T follicular helper cell (primary cell): ENCODE measurements at regions not wholly inside any gene's neighbourhood (a gene's known extent, or its start where the extent isn't known, plus 50 kb on each side); places are given as distances from the start of the nearest gene placed in this dataset.

Source experiments
- DNase-seq: peaks from one replicate; pipeline ENCODE4 v3.0.0-alpha.2; 2020; ENCODE audit warnings: low read depth

- no peak for DNase-seq
These were observed 139.8 kb upstream of the HNMT start for GRCh38 chr2:137824501-137824900.

GRCh38 chr2:137826373-137827372 lies 137.6 kb upstream of the HNMT start:
- no peak for DNase-seq

- DNase-seq = no peak
These were observed 135.6 kb upstream of the HNMT start for GRCh38 chr2:137828624-137829023.

- DNase-seq = no peak
These were observed 135.0 kb upstream of the HNMT start for GRCh38 chr2:137829251-137829650.

- DNase-seq = no peak
These were observed 129.4 kb upstream of the HNMT start for GRCh38 chr2:137834760-137835379.

- DNase-seq = no peak
These were observed 127.6 kb upstream of the HNMT start for GRCh38 chr2:137836671-137837070.

- no peak for DNase-seq
These were observed 126.4 kb upstream of the HNMT start for GRCh38 chr2:137837830-137838229.

GRCh38 chr2:137838255-137839092 lies 125.8 kb upstream of the HNMT start:
- no peak for DNase-seq

GRCh38 chr2:137842430-137842829 lies 121.8 kb upstream of the HNMT start:
- no peak for DNase-seq

- DNase-seq = no peak
These were observed 121.3 kb upstream of the HNMT start for GRCh38 chr2:137842952-137843351.

GRCh38 chr2:137845422-137845821 lies 118.9 kb upstream of the HNMT start:
- no peak for DNase-seq

- no peak for DNase-seq
These were observed 117.3 kb upstream of the HNMT start for GRCh38 chr2:137846993-137847392.

GRCh38 chr2:137847443-137847842 lies 116.8 kb upstream of the HNMT start:
- DNase-seq = no peak

- no peak for DNase-seq
These were observed 106.4 kb upstream of the HNMT start for GRCh38 chr2:137857881-137858280.

GRCh38 chr2:137862651-137863050 lies 101.6 kb upstream of the HNMT start:
- no peak for DNase-seq

GRCh38 chr2:137865954-137866540 lies 98.2 kb upstream of the HNMT start:
- DNase-seq = peak; percentile 21

- DNase-seq = no peak
These were observed 93.6 kb upstream of the HNMT start for GRCh38 chr2:137870682-137871081.

- no peak for DNase-seq
These were observed 91.7 kb upstream of the HNMT start for GRCh38 chr2:137872577-137872976.

- no peak for DNase-seq
These were observed 90.6 kb upstream of the HNMT start for GRCh38 chr2:137873536-137874244.

- no peak for DNase-seq
These were observed 85.2 kb upstream of the HNMT start for GRCh38 chr2:137879121-137879520.

GRCh38 chr2:137881711-137882110 lies 82.6 kb upstream of the HNMT start:
- no peak for DNase-seq
